ENCODE measurements at regions not wholly inside any gene's neighbourhood (a gene's known extent, or its start where the extent isn't known, plus 50 kb on each side); places are given as distances from the start of the nearest gene placed in this dataset.

DNA sequence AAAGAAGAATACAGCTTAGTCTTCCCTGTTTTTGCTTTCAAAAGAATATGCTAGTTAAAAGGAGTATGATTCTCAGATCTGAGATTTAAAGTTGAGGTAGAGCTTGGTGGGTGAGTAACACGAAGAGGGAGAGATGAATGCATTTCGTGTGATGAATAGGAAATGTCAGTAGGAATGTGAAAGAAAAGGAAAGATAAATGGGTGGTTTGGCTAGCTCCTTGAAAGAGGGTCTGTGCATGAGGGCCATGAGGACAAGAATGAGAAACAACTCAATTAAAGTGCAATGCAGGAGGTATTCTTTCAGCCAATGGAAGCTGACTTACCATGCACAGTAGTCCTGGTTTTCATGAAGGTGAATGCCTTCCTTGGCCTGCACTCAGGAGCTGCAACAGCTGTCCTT lies 248.2 kb downstream of the HNMT start:
- H3K4me3 ChIP-seq = no peak overlapping the region
- no peaks in the 10 kb centered on the region for H3K27me3 ChIP-seq
- no peak for DNase-seq (ENCODE audit: low spot score)
- no peaks in the 10 kb centered on the region for H3K9me3 ChIP-seq (ENCODE audit: low read depth)
- H3K27ac ChIP-seq = no peak overlapping the region
- no peaks in the 10 kb centered on the region for H3K79me2 ChIP-seq
- H3K4me2 ChIP-seq = no peak overlapping the region
- no peaks in the 10 kb centered on the region for H3K9me2 ChIP-seq (replicated peaks; ENCODE audit: insufficient read depth)
- H2AFZ ChIP-seq = no peak overlapping the region
- 87% methylated on average over 2 of the region's 2 CpGs for WGBS (ENCODE audit: low lambda C conversion rate, missing lambda C conversion rate)
- no peaks in the 10 kb centered on the region for H3K4me1 ChIP-seq (ENCODE audit: insufficient read depth)
- TF ChIP-seq EZH2phosphoT487 (IDR thresholded peaks at IDR 0.05; ENCODE audit: low read depth, severe bottlenecking, unreplicated experiment) (no peak), EZH2 (IDR thresholded peaks at IDR 0.05; ENCODE audit: borderline replicate concordance) (no peak)
- TF ChIP-seq, protein P1, sequence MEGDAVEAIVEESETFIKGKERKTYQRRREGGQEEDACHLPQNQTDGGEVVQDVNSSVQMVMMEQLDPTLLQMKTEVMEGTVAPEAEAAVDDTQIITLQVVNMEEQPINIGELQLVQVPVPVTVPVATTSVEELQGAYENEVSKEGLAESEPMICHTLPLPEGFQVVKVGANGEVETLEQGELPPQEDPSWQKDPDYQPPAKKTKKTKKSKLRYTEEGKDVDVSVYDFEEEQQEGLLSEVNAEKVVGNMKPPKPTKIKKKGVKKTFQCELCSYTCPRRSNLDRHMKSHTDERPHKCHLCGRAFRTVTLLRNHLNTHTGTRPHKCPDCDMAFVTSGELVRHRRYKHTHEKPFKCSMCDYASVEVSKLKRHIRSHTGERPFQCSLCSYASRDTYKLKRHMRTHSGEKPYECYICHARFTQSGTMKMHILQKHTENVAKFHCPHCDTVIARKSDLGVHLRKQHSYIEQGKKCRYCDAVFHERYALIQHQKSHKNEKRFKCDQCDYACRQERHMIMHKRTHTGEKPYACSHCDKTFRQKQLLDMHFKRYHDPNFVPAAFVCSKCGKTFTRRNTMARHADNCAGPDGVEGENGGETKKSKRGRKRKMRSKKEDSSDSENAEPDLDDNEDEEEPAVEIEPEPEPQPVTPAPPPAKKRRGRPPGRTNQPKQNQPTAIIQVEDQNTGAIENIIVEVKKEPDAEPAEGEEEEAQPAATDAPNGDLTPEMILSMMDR (IDR thresholded peaks at IDR 0.05; ENCODE audit: poor library complexity) = no peak
- no peaks in the 10 kb centered on the region for H4K20me1 ChIP-seq (ENCODE audit: insufficient read depth, poor library complexity, severe bottlenecking)
- no peaks in the 10 kb centered on the region for H3K36me3 ChIP-seq (replicated peaks; ENCODE audit: insufficient read depth, low read depth)

DNA sequence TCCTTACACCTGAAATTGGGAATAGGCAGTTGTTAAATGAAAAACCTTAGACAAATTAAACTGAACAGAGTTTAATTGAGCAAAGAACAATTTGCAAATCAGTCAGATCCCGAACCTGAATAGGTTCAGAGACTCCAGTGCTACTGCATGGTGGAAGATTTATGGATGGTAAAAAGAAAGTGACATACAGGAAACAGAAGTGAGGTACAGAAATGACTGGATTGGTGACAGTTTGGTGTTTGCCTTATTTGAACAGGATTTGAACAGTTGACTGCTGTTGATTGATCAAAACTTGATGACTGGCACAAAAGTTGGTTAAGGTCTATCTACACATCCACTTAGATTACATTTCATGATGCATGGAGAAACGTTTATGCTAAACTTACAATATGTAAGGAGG lies 248.8 kb downstream of the HNMT start:
- DNase-seq (ENCODE audit: low spot score) = no peak
- Histone ChIP-seq H3K36me3 (replicated peaks; ENCODE audit: insufficient read depth, low read depth) (no peaks in the 10 kb centered on the region), H3K9me2 (replicated peaks; ENCODE audit: insufficient read depth) (no peaks in the 10 kb centered on the region), H2AFZ (no peak overlapping the region), H3K27me3 (no peaks in the 10 kb centered on the region), H3K4me3 (no peak overlapping the region), H3K4me2 (no peak overlapping the region), H4K20me1 (ENCODE audit: insufficient read depth, poor library complexity, severe bottlenecking) (no peaks in the 10 kb centered on the region), H3K4me1 (ENCODE audit: insufficient read depth) (no peaks in the 10 kb centered on the region), H3K9me3 (ENCODE audit: low read depth) (no peaks in the 10 kb centered on the region), H3K27ac (no peak overlapping the region), H3K79me2 (no peaks in the 10 kb centered on the region)
- 84% methylated on average over 2 of the region's 2 CpGs for WGBS (ENCODE audit: low lambda C conversion rate, missing lambda C conversion rate)
- TF ChIP-seq, protein P1 (IDR thresholded peaks at IDR 0.05; ENCODE audit: poor library complexity) = no peak
- no peak for TF ChIP-seq EZH2 (IDR thresholded peaks at IDR 0.05; ENCODE audit: borderline replicate concordance)
- TF ChIP-seq EZH2phosphoT487 (IDR thresholded peaks at IDR 0.05; ENCODE audit: low read depth, severe bottlenecking, unreplicated experiment) = no peak

DNA sequence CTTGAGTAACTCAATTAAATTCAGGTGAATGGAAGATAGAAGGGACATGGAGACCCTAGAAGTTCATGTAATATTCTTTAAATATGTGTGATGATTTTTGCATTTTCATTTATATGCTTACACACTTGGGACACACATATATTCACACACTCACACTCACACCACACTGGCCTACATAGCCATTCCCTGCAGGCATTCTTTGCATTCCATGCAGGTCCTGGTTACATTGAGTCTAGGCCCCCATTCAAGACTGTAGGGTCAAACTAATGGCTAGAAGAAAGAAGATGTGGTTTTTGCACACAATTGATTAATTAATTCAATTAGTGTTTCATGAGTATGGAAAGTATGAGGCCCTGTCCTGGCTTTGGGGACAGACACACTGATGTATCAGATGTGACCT lies 249.4 kb downstream of the HNMT start:
- Histone ChIP-seq H3K9me2 (replicated peaks; ENCODE audit: insufficient read depth) (no peaks in the 10 kb centered on the region), H3K9me3 (ENCODE audit: low read depth) (no peaks in the 10 kb centered on the region), H3K4me3 (no peak overlapping the region), H3K79me2 (no peaks in the 10 kb centered on the region), H3K4me1 (ENCODE audit: insufficient read depth) (no peaks in the 10 kb centered on the region), H3K27me3 (no peaks in the 10 kb centered on the region), H2AFZ (no peak overlapping the region), H3K36me3 (replicated peaks; ENCODE audit: insufficient read depth, low read depth) (no peaks in the 10 kb centered on the region), H3K27ac (no peak overlapping the region), H3K4me2 (no peak overlapping the region), H4K20me1 (ENCODE audit: insufficient read depth, poor library complexity, severe bottlenecking) (no peaks in the 10 kb centered on the region)
- TF ChIP-seq EZH2phosphoT487 (IDR thresholded peaks at IDR 0.05; ENCODE audit: low read depth, severe bottlenecking, unreplicated experiment) (no peak), EZH2 (IDR thresholded peaks at IDR 0.05; ENCODE audit: borderline replicate concordance) (no peak)
- TF ChIP-seq, protein P1 (IDR thresholded peaks at IDR 0.05; ENCODE audit: poor library complexity) = no peak
- DNase-seq (ENCODE audit: low spot score) = no peak

DNA sequence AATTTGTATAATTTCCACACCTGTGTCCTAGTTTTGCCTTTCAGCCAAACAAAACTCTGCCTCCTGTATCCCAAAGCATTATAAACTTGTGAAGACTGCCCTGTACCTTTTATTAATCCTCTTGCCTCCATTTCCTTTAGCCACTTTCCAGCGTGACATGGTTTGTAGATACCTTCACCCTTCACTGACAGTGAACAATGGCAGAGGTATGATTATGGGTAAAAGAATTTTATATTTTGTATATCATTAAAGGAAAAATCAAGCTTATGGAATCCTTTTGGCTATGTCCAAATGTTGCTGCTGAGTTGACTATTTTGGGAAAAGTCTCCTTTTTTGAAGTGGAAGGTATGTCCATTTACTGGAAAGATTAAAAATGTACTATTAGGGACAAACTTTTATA lies 251.7 kb downstream of the HNMT start:
- 93% methylated on average over 1 of the region's 1 CpG for WGBS (ENCODE audit: low lambda C conversion rate, missing lambda C conversion rate)

More for the DNA sequence above, 251.7 kb downstream of the HNMT start:
- Histone ChIP-seq H3K36me3 (replicated peaks; ENCODE audit: insufficient read depth, low read depth) (no peaks in the 10 kb centered on the region), H4K20me1 (ENCODE audit: insufficient read depth, poor library complexity, severe bottlenecking) (no peaks in the 10 kb centered on the region), H3K27ac (no peak overlapping the region), H3K27me3 (no peaks in the 10 kb centered on the region), H3K4me2 (no peak overlapping the region), H3K9me2 (replicated peaks; ENCODE audit: insufficient read depth) (no peaks in the 10 kb centered on the region), H3K79me2 (no peaks in the 10 kb centered on the region), H3K9me3 (ENCODE audit: low read depth) (no peaks in the 10 kb centered on the region), H3K4me3 (no peak overlapping the region), H3K4me1 (ENCODE audit: insufficient read depth) (no peaks in the 10 kb centered on the region), H2AFZ (no peak overlapping the region)
- DNase-seq (ENCODE audit: low spot score) = no peak
- no peak for TF ChIP-seq EZH2 (IDR thresholded peaks at IDR 0.05; ENCODE audit: borderline replicate concordance)
- TF ChIP-seq EZH2phosphoT487 (IDR thresholded peaks at IDR 0.05; ENCODE audit: low read depth, severe bottlenecking, unreplicated experiment) = no peak
- TF ChIP-seq, protein P1 (IDR thresholded peaks at IDR 0.05; ENCODE audit: poor library complexity) = no peak

Measured in hepatocyte (in vitro differentiated cells).